Umbilical cord (tissue), 1 donor: ENCODE measurements at regions not wholly inside any gene's neighbourhood (a gene's known extent, or its start where the extent isn't known, plus 50 kb on each side); places are given as distances from the start of the nearest gene placed in this dataset.

Experiments
- DNase-seq: peaks from one replicate; pipeline ENCODE4 v3.0.0-alpha.2; 2015; ENCODE audit warnings: low spot score

GRCh38 chr4:59848457-59848856, 1351.7 kb upstream of the ADGRL3 start:
- no peak for DNase-seq

- DNase-seq, result no peak
Measured at GRCh38 chr4:59855630-59856352, 1344.3 kb upstream of the ADGRL3 start.

GRCh38 chr4:59869056-59869455, 1331.1 kb upstream of the ADGRL3 start:
- DNase-seq, result no peak

GRCh38 chr4:59869559-59869958, 1330.6 kb upstream of the ADGRL3 start:
- no peak for DNase-seq

- DNase-seq, result no peak
Measured at GRCh38 chr4:59881632-59882031, 1318.5 kb upstream of the ADGRL3 start.

- no peak for DNase-seq
Measured at GRCh38 chr4:59904331-59904730, 1295.8 kb upstream of the ADGRL3 start.

GRCh38 chr4:59920416-59920815, 1279.7 kb upstream of the ADGRL3 start:
- DNase-seq, result no peak

GRCh38 chr4:59925290-59925689, 1274.8 kb upstream of the ADGRL3 start:
- DNase-seq, result no peak

GRCh38 chr4:59936566-59936965, 1263.6 kb upstream of the ADGRL3 start:
- DNase-seq, result no peak

GRCh38 chr4:59938166-59938565, 1262.0 kb upstream of the ADGRL3 start:
- DNase-seq, result no peak

- DNase-seq, result peak; percentile 78
Measured at GRCh38 chr4:59945277-59945676, 1254.8 kb upstream of the ADGRL3 start.

GRCh38 chr4:59945716-59946115, 1254.4 kb upstream of the ADGRL3 start:
- DNase-seq, result peak; percentile 49

GRCh38 chr4:59956366-59956765, 1243.8 kb upstream of the ADGRL3 start:
- DNase-seq, result no peak

GRCh38 chr4:59960143-59960542, 1240.0 kb upstream of the ADGRL3 start:
- DNase-seq, result no peak

GRCh38 chr4:59966758-59967157, 1233.4 kb upstream of the ADGRL3 start:
- DNase-seq, result no peak

GRCh38 chr4:59968796-59969195, 1231.3 kb upstream of the ADGRL3 start:
- DNase-seq, result no peak

GRCh38 chr4:59969909-59970308, 1230.2 kb upstream of the ADGRL3 start:
- DNase-seq, result no peak

GRCh38 chr4:59971952-59972351, 1228.2 kb upstream of the ADGRL3 start:
- peak; percentile 6 for DNase-seq

GRCh38 chr4:59973492-59973891, 1226.6 kb upstream of the ADGRL3 start:
- no peak for DNase-seq

- DNase-seq, result no peak
Measured at GRCh38 chr4:59979061-59979460, 1221.1 kb upstream of the ADGRL3 start.

- DNase-seq, result no peak
Measured at GRCh38 chr4:59983852-59984251, 1216.3 kb upstream of the ADGRL3 start.

GRCh38 chr4:59987289-59987688, 1212.8 kb upstream of the ADGRL3 start:
- DNase-seq, result no peak

- DNase-seq, result no peak
Measured at GRCh38 chr4:59994118-59994517, 1206.0 kb upstream of the ADGRL3 start.
